ENCODE measurements at regions not wholly inside any gene's neighbourhood (a gene's known extent, or its start where the extent isn't known, plus 50 kb on each side); places are given as distances from the start of the nearest gene placed in this dataset.

GRCh38 chr7:68439897-68440296 is 1158.4 kb upstream of the AUTS2 start:
- Histone ChIP-seq H3K4me1 (no peaks in the 10 kb centered on the region), H3K36me3 (no peaks in the 10 kb centered on the region), H3K27me3 (no peaks in the 10 kb centered on the region), H3K4me3 (ENCODE audit: low read depth, low read length) (no peak overlapping the region), H3K9me3 (no peaks in the 10 kb centered on the region)
- TF ChIP-seq, protein P1, sequence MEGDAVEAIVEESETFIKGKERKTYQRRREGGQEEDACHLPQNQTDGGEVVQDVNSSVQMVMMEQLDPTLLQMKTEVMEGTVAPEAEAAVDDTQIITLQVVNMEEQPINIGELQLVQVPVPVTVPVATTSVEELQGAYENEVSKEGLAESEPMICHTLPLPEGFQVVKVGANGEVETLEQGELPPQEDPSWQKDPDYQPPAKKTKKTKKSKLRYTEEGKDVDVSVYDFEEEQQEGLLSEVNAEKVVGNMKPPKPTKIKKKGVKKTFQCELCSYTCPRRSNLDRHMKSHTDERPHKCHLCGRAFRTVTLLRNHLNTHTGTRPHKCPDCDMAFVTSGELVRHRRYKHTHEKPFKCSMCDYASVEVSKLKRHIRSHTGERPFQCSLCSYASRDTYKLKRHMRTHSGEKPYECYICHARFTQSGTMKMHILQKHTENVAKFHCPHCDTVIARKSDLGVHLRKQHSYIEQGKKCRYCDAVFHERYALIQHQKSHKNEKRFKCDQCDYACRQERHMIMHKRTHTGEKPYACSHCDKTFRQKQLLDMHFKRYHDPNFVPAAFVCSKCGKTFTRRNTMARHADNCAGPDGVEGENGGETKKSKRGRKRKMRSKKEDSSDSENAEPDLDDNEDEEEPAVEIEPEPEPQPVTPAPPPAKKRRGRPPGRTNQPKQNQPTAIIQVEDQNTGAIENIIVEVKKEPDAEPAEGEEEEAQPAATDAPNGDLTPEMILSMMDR (IDR thresholded peaks at IDR 0.05; ENCODE audit: low read depth, low read length), result no peak
- DNase-seq, result no peak

DNA sequence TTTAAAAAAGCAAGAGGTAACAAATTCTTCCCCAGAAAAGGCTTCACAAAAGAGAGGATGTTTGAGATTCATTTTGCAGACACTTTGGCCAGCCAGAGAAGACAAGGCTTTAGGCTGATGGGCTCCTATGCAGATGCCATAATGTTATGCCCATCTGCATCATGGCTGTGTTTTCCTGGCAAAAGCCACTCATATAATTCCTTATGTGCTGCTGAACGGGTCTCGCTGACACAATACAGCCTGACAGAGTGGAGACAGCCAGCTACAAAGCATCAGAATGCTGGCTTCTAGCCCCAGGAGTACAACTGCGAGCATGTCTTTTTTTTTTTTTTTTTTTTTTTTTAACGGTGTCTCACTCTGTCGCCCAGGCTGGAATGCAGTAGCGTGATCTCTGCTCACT is 1157.4 kb upstream of the AUTS2 start:
- Histone ChIP-seq H3K4me3 (ENCODE audit: low read depth, low read length) (no peak overlapping the region), H3K27me3 (no peaks in the 10 kb centered on the region), H3K36me3 (no peaks in the 10 kb centered on the region), H3K4me1 (no peaks in the 10 kb centered on the region), H3K9me3 (no peaks in the 10 kb centered on the region)
- TF ChIP-seq, protein P1 (IDR thresholded peaks at IDR 0.05; ENCODE audit: low read depth, low read length), result no peak
- no peak for DNase-seq

GRCh38 chr7:68441645-68442044 is 1156.6 kb upstream of the AUTS2 start:
- TF ChIP-seq, protein P1 (IDR thresholded peaks at IDR 0.05; ENCODE audit: low read depth, low read length), result no peak
- no peak for DNase-seq
- Histone ChIP-seq H3K4me3 (ENCODE audit: low read depth, low read length) (no peak overlapping the region), H3K36me3 (no peaks in the 10 kb centered on the region), H3K9me3 (no peaks in the 10 kb centered on the region), H3K27me3 (no peaks in the 10 kb centered on the region), H3K4me1 (no peaks in the 10 kb centered on the region)

DNA sequence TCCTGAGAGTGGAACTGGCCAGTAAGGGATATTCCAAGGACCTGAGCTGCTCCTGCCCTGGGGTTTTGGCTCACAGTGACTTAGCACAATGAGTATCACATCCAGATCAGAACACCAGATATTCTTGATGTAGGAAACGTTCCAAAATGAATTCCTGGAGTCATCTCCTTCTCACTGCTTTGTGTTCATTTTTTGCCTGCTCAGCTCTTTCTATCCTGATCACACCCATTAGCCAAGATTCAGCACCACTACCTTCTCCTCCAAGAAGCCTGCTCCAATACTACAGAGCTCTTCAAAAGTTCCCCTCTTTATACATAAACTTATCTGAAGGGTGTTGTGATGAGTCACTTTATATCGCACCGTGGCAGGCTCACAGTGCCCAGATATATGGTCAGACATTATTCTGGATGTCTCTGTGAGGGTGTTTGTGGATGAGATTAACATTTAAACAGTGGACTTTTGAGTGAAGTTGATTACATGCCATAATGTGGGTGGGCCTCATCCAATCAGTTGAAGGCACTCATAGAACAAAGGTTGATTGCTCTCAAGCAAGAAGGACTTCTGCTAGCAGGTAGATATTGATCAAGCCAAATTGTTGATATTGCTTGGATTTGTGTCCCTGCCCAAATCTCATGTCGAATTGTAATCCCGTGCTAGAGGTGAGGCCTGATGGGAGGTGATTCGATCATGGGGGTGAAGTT is 1155.2 kb upstream of the AUTS2 start:
- DNase-seq, result no peak
- H3K4me1 ChIP-seq, result no peaks in the 10 kb centered on the region
- H3K4me3 ChIP-seq (ENCODE audit: low read depth, low read length), result no peak overlapping the region
- no peaks in the 10 kb centered on the region for H3K36me3 ChIP-seq
- H3K27me3 ChIP-seq, result no peaks in the 10 kb centered on the region
- H3K9me3 ChIP-seq, result no peaks in the 10 kb centered on the region
- TF ChIP-seq, protein P1 (IDR thresholded peaks at IDR 0.05; ENCODE audit: low read depth, low read length), result no peak

- no peak overlapping the region for H3K4me3 ChIP-seq (ENCODE audit: low read depth, low read length)
- TF ChIP-seq, protein P1 (IDR thresholded peaks at IDR 0.05; ENCODE audit: low read depth, low read length), result no peak
Measured at GRCh38 chr7:68444042-68444441, 1154.2 kb upstream of the AUTS2 start.

DNA sequence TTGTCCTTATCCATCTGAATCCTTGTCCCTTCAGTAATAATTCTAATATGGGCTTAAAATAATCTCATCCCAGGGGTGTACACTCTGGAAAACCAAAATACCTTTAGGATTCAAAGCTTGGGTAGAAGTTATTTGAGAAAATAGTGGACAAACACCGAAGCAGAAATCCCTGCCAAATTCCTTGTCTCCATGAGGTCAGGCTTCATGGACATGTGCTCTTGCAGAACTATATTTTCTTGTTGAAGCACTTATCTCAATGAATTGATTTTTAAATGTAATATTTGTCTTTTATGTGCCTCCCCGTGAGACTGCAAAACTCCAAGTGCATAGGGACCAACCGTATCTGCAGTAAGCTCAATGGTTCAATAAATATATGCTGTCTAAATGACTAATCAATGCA is 1153.3 kb upstream of the AUTS2 start:
- H3K36me3 ChIP-seq, result no peaks in the 10 kb centered on the region
- DNase-seq, result no peak
- H3K4me1 ChIP-seq, result no peaks in the 10 kb centered on the region
- no peaks in the 10 kb centered on the region for H3K27me3 ChIP-seq
- no peak overlapping the region for H3K4me3 ChIP-seq (ENCODE audit: low read depth, low read length)
- TF ChIP-seq, protein P1 (IDR thresholded peaks at IDR 0.05; ENCODE audit: low read depth, low read length), result no peak
- H3K9me3 ChIP-seq, result no peaks in the 10 kb centered on the region

More at GRCh38 chr7:68444042-68444441, 1154.2 kb upstream of the AUTS2 start:
- H3K9me3 ChIP-seq, result no peaks in the 10 kb centered on the region
- H3K27me3 ChIP-seq, result no peaks in the 10 kb centered on the region
- H3K36me3 ChIP-seq, result no peaks in the 10 kb centered on the region
- DNase-seq, result no peak
- no peaks in the 10 kb centered on the region for H3K4me1 ChIP-seq
